Stimulated activated CD4-positive, alpha-beta T cell treated with anti-CD3 and anti-CD28 coated beads, TNF-alpha, amount 100 ng/mL, for 1 hour (primary cell): ENCODE measurements at regions not wholly inside any gene's neighbourhood (a gene's known extent, or its start where the extent isn't known, plus 50 kb on each side); places are given as distances from the start of the nearest gene placed in this dataset.
"Not testable (repeated sequence)": the region's sequence is repeated elsewhere in the genome, so short reads cannot be mapped to it uniquely, and the experiment has no call there.

Experiments used
- DNase-seq, 3 donors: peaks; one replicate each; pipeline ENCODE4 v3.0.0-alpha.2; 2020; ENCODE audit warnings: low read depth in 3 of 3, low spot score in 1 of 3

GRCh38 chr11:82536706-82537105 is 197.0 kb downstream of the FAM181B start:
- DNase-seq: no peak

GRCh38 chr11:82533628-82534327 is 199.9 kb downstream of the FAM181B start:
- DNase-seq: no peak

GRCh38 chr11:82529936-82530335 is 203.7 kb downstream of the FAM181B start:
- no peak for DNase-seq

- no peak for DNase-seq
These were observed 206.5 kb downstream of the FAM181B start for GRCh38 chr11:82527081-82527584.

- DNase-seq: no peak
These were observed 210.5 kb downstream of the FAM181B start for GRCh38 chr11:82523141-82523540.

- DNase-seq: no peak
These were observed 212.2 kb downstream of the FAM181B start for GRCh38 chr11:82521427-82521826.

- DNase-seq: no peak
These were observed 226.4 kb downstream of the FAM181B start for GRCh38 chr11:82507288-82507687.

- DNase-seq: no peak
These were observed 228.3 kb downstream of the FAM181B start for GRCh38 chr11:82505379-82505778.

- DNase-seq: not testable (repeated sequence)
These were observed 232.5 kb downstream of the FAM181B start for GRCh38 chr11:82501174-82501573.

- DNase-seq: no peak
These were observed 238.7 kb downstream of the FAM181B start for GRCh38 chr11:82494988-82495432.

GRCh38 chr11:82474876-82475275 is 258.8 kb downstream of the FAM181B start:
- no peak for DNase-seq

GRCh38 chr11:82465481-82465880 is 268.2 kb downstream of the FAM181B start:
- no peak for DNase-seq

GRCh38 chr11:82462608-82463242 is 270.9 kb downstream of the FAM181B start:
- no peak for DNase-seq

- DNase-seq: no peak
These were observed 274.9 kb downstream of the FAM181B start for GRCh38 chr11:82458761-82459160.

GRCh38 chr11:82458147-82458546 is 275.5 kb downstream of the FAM181B start:
- DNase-seq: no peak

GRCh38 chr11:82450996-82451395 is 282.7 kb downstream of the FAM181B start:
- no peak for DNase-seq

- no peak for DNase-seq
These were observed 327.1 kb downstream of the FAM181B start for GRCh38 chr11:82406611-82407010.

- DNase-seq: no peak
These were observed 328.2 kb downstream of the FAM181B start for GRCh38 chr11:82405421-82405820.

GRCh38 chr11:82404981-82405380 is 328.7 kb downstream of the FAM181B start:
- no peak for DNase-seq

GRCh38 chr11:82403640-82404305 is 329.9 kb downstream of the FAM181B start:
- DNase-seq: no peak

- DNase-seq: no peak
These were observed 335.3 kb downstream of the FAM181B start for GRCh38 chr11:82398300-82398815.

GRCh38 chr11:82396639-82397038 is 337.0 kb downstream of the FAM181B start:
- DNase-seq: not testable (repeated sequence)
